ENCODE measurements at regions not wholly inside any gene's neighbourhood (a gene's known extent, or its start where the extent isn't known, plus 50 kb on each side); places are given as distances from the start of the nearest gene placed in this dataset.

DNA sequence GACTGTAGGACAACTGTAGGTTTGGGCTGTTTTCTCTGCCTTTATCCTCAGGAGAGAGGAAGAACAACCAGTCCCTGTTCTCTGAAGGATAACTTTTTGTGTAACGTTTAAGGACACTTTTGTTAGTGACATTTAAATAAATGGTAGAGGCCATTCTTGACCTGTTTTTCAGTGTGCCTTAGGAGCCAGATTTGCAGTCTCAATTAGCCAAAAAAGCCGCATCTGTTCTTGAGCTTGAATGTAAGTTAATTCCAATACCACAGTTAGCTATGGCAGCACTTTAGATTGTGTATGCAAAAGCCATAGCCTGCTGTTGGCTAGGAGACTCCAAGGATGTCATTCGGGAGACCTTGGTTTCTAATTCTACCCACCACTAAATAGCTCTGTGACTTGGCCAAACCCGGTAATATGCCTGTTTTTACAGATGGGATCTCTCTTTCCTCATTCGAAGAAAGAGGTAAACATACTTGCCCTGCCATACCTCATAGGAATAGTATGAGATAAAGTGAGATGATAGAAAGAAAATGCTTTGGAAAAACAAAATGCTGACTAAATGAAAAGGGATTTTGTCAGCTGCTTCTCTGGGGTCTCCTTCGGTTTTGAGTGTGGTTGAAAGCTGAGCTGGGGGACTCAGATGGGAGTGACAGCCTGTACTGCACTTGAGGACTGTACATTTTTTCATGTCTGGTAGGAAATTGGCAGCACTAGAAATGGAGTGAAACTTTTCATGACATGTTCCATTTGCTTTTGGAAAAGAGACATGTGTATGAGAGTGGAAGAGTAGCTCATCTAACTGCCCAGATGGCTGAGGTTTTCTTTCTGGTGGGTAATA, 57.3 kb upstream of the ROPN1 start:
- TF ChIP-seq POLR2AphosphoS5 (IDR thresholded peaks at IDR 0.05; ENCODE audit: low read depth, low read length) (no peak), CTCF (IDR thresholded peaks at IDR 0.05; ENCODE audit: control extremely low read depth in 1 of 3, insufficient read depth in 1 of 3, low read depth in 1 of 3, low read length in 3 of 3) (no peak), YY1 (IDR thresholded peaks at IDR 0.05; ENCODE audit: low read depth, low read length) (no peak), TAF1 (IDR thresholded peaks at IDR 0.05; ENCODE audit: low read depth, low read length) (no peak)
